ENCODE measurements at regions not wholly inside any gene's neighbourhood (a gene's known extent, or its start where the extent isn't known, plus 50 kb on each side); places are given as distances from the start of the nearest gene placed in this dataset.

DNA sequence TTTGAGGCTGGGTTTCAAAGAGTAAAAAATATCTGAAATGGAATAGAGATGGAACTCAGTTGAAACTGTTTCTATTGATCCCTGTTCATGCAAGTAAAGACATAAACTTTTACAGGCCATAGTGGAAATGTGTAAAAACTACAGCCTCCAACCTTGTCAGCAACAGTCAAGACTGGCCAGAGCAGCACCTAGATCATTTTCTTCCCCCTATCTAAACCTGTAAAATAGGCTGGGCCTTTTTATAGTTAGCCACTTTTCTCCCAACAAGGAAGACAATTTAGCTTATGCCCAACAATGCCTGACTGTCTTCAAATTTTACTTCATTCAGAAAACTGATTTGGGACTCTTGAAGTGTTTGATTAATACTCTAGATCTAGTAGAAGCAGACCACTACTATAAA is 91.5 kb upstream of the CMC1 start:
- TF ChIP-seq, protein P1, sequence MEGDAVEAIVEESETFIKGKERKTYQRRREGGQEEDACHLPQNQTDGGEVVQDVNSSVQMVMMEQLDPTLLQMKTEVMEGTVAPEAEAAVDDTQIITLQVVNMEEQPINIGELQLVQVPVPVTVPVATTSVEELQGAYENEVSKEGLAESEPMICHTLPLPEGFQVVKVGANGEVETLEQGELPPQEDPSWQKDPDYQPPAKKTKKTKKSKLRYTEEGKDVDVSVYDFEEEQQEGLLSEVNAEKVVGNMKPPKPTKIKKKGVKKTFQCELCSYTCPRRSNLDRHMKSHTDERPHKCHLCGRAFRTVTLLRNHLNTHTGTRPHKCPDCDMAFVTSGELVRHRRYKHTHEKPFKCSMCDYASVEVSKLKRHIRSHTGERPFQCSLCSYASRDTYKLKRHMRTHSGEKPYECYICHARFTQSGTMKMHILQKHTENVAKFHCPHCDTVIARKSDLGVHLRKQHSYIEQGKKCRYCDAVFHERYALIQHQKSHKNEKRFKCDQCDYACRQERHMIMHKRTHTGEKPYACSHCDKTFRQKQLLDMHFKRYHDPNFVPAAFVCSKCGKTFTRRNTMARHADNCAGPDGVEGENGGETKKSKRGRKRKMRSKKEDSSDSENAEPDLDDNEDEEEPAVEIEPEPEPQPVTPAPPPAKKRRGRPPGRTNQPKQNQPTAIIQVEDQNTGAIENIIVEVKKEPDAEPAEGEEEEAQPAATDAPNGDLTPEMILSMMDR (optimal IDR thresholded peaks at IDR 0.05 in 1 of 3, IDR thresholded peaks at IDR 0.05 in 1 of 3, conservative IDR thresholded peaks at IDR 0.05 in 1 of 3; ENCODE audit: extremely low read depth in 1 of 3, insufficient read depth in 2 of 3, low read length in 3 of 3) = no peak
- TF ChIP-seq EZH2 (IDR thresholded peaks at IDR 0.05; ENCODE audit: low read length) = no peak

Data from keratinocyte (primary cell).